ENCODE measurements at regions not wholly inside any gene's neighbourhood (a gene's known extent, or its start where the extent isn't known, plus 50 kb on each side); places are given as distances from the start of the nearest gene placed in this dataset.

GRCh38 chr13:111044087-111044830 is 70.9 kb upstream of the ARHGEF7 start (continued):
- TF ChIP-seq JUNB (IDR thresholded peaks at IDR 0.05; ENCODE audit: unreplicated experiment), result no peak
- no peak for TF ChIP-seq ETS1 (IDR thresholded peaks at IDR 0.05)
- no peak for TF ChIP-seq CTCF (conservative IDR thresholded peaks at IDR 0.05; ENCODE audit: low read depth in 2 of 2)
- no peak for TF ChIP-seq EZH2 (IDR thresholded peaks at IDR 0.05; ENCODE audit: low read depth, unreplicated experiment)
- TF ChIP-seq REST (IDR thresholded peaks at IDR 0.05; ENCODE audit: unreplicated experiment), result no peak
- no peak for TF ChIP-seq STAT1 (IDR thresholded peaks at IDR 0.05; ENCODE audit: unreplicated experiment)
- TF ChIP-seq ZNF114 (CRISPR knock-in tag; IDR thresholded peaks at IDR 0.05), result no peak

- H3K4me1 Mint-ChIP-seq, result no peaks in the 10 kb centered on the region
Observed at GRCh38 chr13:111043575-111043982, 71.5 kb upstream of the ARHGEF7 start.

More at GRCh38 chr13:111043575-111043982, 71.5 kb upstream of the ARHGEF7 start:
- no peak for DNase-seq (ENCODE audit: low spot score)
- Mint-ChIP-seq H3K4me3 (no peak overlapping the region), H3K27me3 (ENCODE audit: insufficient read depth, low read depth, poor library complexity) (no peaks in the 10 kb centered on the region), H3K27ac (no peak overlapping the region), H3K9me3 (peaks cover 41% of the 10 kb centered on the region), H3K36me3 (ENCODE audit: low read depth) (peaks cover 30% of the 10 kb centered on the region)
- no peaks in the 10 kb centered on the region for H3K27me3 ChIP-seq (ENCODE audit: insufficient read depth)
- TF ChIP-seq ETS1 (IDR thresholded peaks at IDR 0.05) (no peak), ZNF114 (CRISPR knock-in tag; IDR thresholded peaks at IDR 0.05) (no peak), STAT1 (IDR thresholded peaks at IDR 0.05; ENCODE audit: unreplicated experiment) (no peak), EZH2phosphoT487 (IDR thresholded peaks at IDR 0.05; ENCODE audit: unreplicated experiment) (no peak), EZH2 (IDR thresholded peaks at IDR 0.05; ENCODE audit: low read depth, unreplicated experiment) (no peak), CTCF (conservative IDR thresholded peaks at IDR 0.05; ENCODE audit: low read depth in 2 of 2) (no peak), POLR2AphosphoS5 (IDR thresholded peaks at IDR 0.05; ENCODE audit: low read depth) (no peak)
- H3K79me2 ChIP-seq (replicated peaks; ENCODE audit: insufficient read depth), result no peaks in the 10 kb centered on the region
- H3K27ac ChIP-seq (ENCODE audit: low read depth), result no peak overlapping the region
- peaks cover 5% of the 10 kb centered on the region for H3K9me2 ChIP-seq (ENCODE audit: insufficient read depth)
- no peak overlapping the region for H3K4me2 ChIP-seq
- H4K20me1 ChIP-seq (replicated peaks; ENCODE audit: insufficient read depth), result no peaks in the 10 kb centered on the region
- H3K4me1 ChIP-seq (ENCODE audit: insufficient read depth), result no peaks in the 10 kb centered on the region
- H2AFZ ChIP-seq, result no peak overlapping the region
- H3K4me3 ChIP-seq, result no peak overlapping the region
- no peaks in the 10 kb centered on the region; the same call in 1 of the 2 replicates for H3K36me3 ChIP-seq (ENCODE audit: insufficient read depth)
- no peak for ATAC-seq
- no peaks in the 10 kb centered on the region for H3F3A ChIP-seq (replicated peaks; ENCODE audit: low read depth)

All from GM23338 (cell line).